Stomach (tissue), 4 donors: ENCODE measurements at regions not wholly inside any gene's neighbourhood (a gene's known extent, or its start where the extent isn't known, plus 50 kb on each side); places are given as distances from the start of the nearest gene placed in this dataset.

Experiments
- POLR2A ChIP-seq, 4 donors: fragments of 450-650 bp; IDR thresholded peaks; one replicate each; pipeline ENCODE4 v1.6.1; 2016; ENCODE audit warnings: antibody characterized with exemption in 4 of 4, control low read depth in 2 of 4, mild to moderate bottlenecking in 1 of 4, moderate library complexity in 1 of 4
- POLR2AphosphoS5 ChIP-seq, 3 donors: sonication (generic); formaldehyde crosslinking; IDR thresholded peaks; one replicate each; pipeline ENCODE4 v1.6.1; 2016; ENCODE audit warnings: antibody characterized with exemption in 3 of 3

DNA sequence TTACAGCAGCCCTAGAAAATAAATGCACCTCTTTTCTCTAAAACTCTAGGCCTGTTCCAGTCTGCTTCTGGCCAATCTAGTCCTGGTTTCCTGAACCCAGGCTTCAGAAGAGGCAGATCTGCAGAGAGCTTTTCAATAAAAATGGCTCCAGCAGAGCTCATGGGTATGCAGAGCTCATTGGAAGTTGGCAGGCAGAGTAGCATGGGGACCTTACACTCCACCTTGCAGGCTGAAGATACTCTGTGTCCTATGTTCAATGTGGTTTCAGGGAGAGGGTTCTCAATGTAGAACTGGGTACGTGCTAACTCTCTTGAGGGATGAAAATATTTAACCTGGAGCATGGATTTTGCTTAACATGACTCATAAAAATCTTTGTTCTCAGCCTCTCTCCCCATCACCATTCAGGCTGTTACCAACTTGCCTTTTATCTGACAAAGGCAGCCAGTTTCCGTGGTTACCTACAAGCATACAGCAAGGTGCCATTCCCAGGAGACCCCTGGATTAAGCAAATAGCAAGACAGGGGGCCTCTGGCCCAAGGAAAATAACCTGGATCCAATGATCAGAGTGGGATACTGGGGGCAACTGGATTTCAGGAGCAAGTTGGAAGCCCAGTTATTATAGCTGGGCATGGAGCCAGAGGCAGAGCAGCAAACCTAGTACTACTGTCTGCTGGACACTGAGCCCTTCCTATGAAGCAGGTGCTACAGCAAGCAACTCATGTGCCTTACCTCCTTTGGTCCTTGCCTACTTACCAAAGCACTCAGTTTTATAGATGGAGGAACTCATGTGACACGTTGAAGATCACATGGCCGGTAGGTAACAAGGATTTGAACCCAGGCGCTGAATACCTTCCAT is 98.2 kb upstream of the DHX40 start:
- TF ChIP-seq POLR2A (IDR thresholded peaks at IDR 0.05) (no peak), POLR2AphosphoS5 (IDR thresholded peaks at IDR 0.05) (no peak)
